PC-3 (cell line): ENCODE measurements at regions not wholly inside any gene's neighbourhood (a gene's known extent, or its start where the extent isn't known, plus 50 kb on each side); places are given as distances from the start of the nearest gene placed in this dataset.

Source experiments
- CTCF ChIP-seq: fragments of 300-600 bp; sonication (generic); conservative IDR thresholded peaks from 2 replicates; pipeline ENCODE4 v1.5.1; 2017; ENCODE audit warnings: antibody characterized with exemption, low read depth, mild to moderate bottlenecking, low read length
- EZH2phosphoT487 ChIP-seq: fragments of 300-600 bp; sonication (generic); IDR thresholded peaks from 2 replicates; pipeline ENCODE4 v1.6.1; 2018; ENCODE audit warnings: mild to moderate bottlenecking, antibody characterized with exemption, low read length, borderline replicate concordance

- TF ChIP-seq CTCF (no peak), EZH2phosphoT487 (no peak)
Measured at GRCh38 chr10:106467506-106467905, 697.0 kb downstream of the SORCS1 start.
